HG03342 (cell line): ENCODE measurements at regions not wholly inside any gene's neighbourhood (a gene's known extent, or its start where the extent isn't known, plus 50 kb on each side); places are given as distances from the start of the nearest gene placed in this dataset.

Source experiments
- ATAC-seq: cut with Tn5 transposase; IDR thresholded peaks from one replicate; pipeline ENCODE4 v1.9.1; 2021; ENCODE audit warnings: mild to moderate bottlenecking, moderate library complexity; ENCODE audit not compliant: unreplicated experiment

GRCh38 chr4:14802596-14802995 is 199.7 kb upstream of the CPEB2 start:
- no peak for ATAC-seq

GRCh38 chr4:14807856-14808255 is 194.4 kb upstream of the CPEB2 start:
- no peak for ATAC-seq

GRCh38 chr4:14809203-14809602 is 193.1 kb upstream of the CPEB2 start:
- no peak for ATAC-seq

- ATAC-seq: no peak
These were observed 192.2 kb upstream of the CPEB2 start for GRCh38 chr4:14810121-14810520.

- ATAC-seq: no peak
These were observed 191.7 kb upstream of the CPEB2 start for GRCh38 chr4:14810568-14810967.

GRCh38 chr4:14812101-14812500 is 190.2 kb upstream of the CPEB2 start:
- no peak for ATAC-seq

- no peak for ATAC-seq
These were observed 185.5 kb upstream of the CPEB2 start for GRCh38 chr4:14816623-14817261.

GRCh38 chr4:14824189-14824588 is 178.1 kb upstream of the CPEB2 start:
- ATAC-seq: no peak

GRCh38 chr4:14827111-14827510 is 175.2 kb upstream of the CPEB2 start:
- ATAC-seq: no peak

GRCh38 chr4:14829795-14830194 is 172.5 kb upstream of the CPEB2 start:
- no peak for ATAC-seq

GRCh38 chr4:14831416-14831815 is 170.9 kb upstream of the CPEB2 start:
- no peak for ATAC-seq

- no peak for ATAC-seq
These were observed 169.2 kb upstream of the CPEB2 start for GRCh38 chr4:14833053-14833452.

GRCh38 chr4:14834382-14834781 is 167.9 kb upstream of the CPEB2 start:
- no peak for ATAC-seq

GRCh38 chr4:14835288-14835687 is 167.0 kb upstream of the CPEB2 start:
- ATAC-seq: no peak

GRCh38 chr4:14835708-14836425 is 166.4 kb upstream of the CPEB2 start:
- no peak for ATAC-seq

- ATAC-seq: no peak
These were observed 164.4 kb upstream of the CPEB2 start for GRCh38 chr4:14837860-14838259.

GRCh38 chr4:14841801-14842768 is 160.2 kb upstream of the CPEB2 start:
- ATAC-seq: no peak

GRCh38 chr4:14842964-14843630 is 159.2 kb upstream of the CPEB2 start:
- ATAC-seq: no peak

- ATAC-seq: no peak
These were observed 158.2 kb upstream of the CPEB2 start for GRCh38 chr4:14844061-14844460.

GRCh38 chr4:14848229-14848628 is 154.1 kb upstream of the CPEB2 start:
- no peak for ATAC-seq
